Esophagus squamous epithelium (tissue), 5 donors: ENCODE measurements at regions not wholly inside any gene's neighbourhood (a gene's known extent, or its start where the extent isn't known, plus 50 kb on each side); places are given as distances from the start of the nearest gene placed in this dataset.

Experiments
- DNase-seq: peaks from one replicate; lab custom pipeline; 2025; lab: John Stamatoyannopoulos, UW
- H3K27ac ChIP-seq, 4 donors: fragments of 200-600 bp; sonication (generic); one replicate each; pipeline ENCODE4 v1.5.1; 2016 to 2019; ENCODE audit warnings: mild to moderate bottlenecking in 1 of 4
- H3K27me3 ChIP-seq, 4 donors: fragments of 200-600 bp; sonication (generic); 1 replicate in 3 of 4; 2 replicates in 1 of 4; pipeline versions ENCODE4 v1.5.1 to v1.6.0; 2017 to 2021; ENCODE audit warnings: antibody characterized with exemption in 1 of 4
- H3K36me3 ChIP-seq, 3 donors: fragments of 200-600 bp; sonication (generic); one replicate each; pipeline ENCODE4 v1.5.1; 2016 to 2019
- H3K4me1 ChIP-seq, 3 donors: fragments of 200-600 bp; sonication (generic); one replicate each; pipeline ENCODE4 v1.5.1; 2017 to 2019
- H3K4me3 ChIP-seq, 4 donors: fragments of 200-600 bp; sonication (generic); 1 replicate in 3 of 4; 2 replicates in 1 of 4; pipeline ENCODE4 v1.5.1; 2016 to 2019; ENCODE audit warnings: mild to moderate bottlenecking in 2 of 4, moderate library complexity in 1 of 4
- H3K9me3 ChIP-seq, 3 donors: fragments of 200-600 bp; sonication (generic); one replicate each; pipeline ENCODE4 v1.5.1; 2016 to 2019
- POLR2A ChIP-seq, 4 donors: fragments of 450-650 bp; IDR thresholded peaks; one replicate each; pipeline ENCODE4 v1.6.1; 2017; ENCODE audit warnings: antibody characterized with exemption in 4 of 4, mild to moderate bottlenecking in 4 of 4, moderate library complexity in 3 of 4
- WGBS, 2 donors: methylation state at CpG; one replicate each; pipeline ENCODE4 v1.1.5; 2018; 5-methylcytosine and 5-hydroxymethylcytosine counted together
- intact Hi-C: fragments of 100-400 bp; cut with DNase I; formaldehyde crosslinking; loops from one replicate; pipeline ENCODE4 v1.15.0; 2022
- TF ChIP-seq, protein P1 (sequence below), 6 experiments: fragments of 450-650 bp in 4 of 6; fragments of 200-600 bp in 2 of 6; sonication (generic) in 2 of 6; IDR thresholded peaks; one replicate each; pipeline ENCODE4 v1.5.1; 2016 to 2019; ENCODE audit warnings: antibody characterized with exemption in 6 of 6, mild to moderate bottlenecking in 4 of 6, moderate library complexity in 4 of 6
- donor health status: DM: yes; HTN: yes; CAD: no.

DNA sequence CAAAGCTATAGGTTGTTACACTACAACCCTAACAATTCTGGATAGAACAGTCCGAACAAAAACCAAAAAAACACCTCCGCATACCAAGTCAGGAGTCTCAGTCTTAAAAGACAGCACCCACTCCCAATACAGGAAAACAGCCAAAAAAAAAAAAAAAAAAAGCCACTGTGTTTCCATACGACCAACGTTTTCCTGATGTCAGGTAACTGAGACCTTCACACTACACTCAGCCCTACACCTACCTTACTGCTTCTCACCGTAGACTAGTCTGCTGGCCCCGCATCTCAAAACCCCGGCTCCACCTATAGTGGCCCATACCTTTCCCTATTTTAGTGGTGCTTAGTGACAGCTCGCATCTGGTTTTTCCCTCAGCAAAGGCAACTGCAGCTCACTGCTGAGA lies 339.5 kb upstream of the ADAMTS9 start:
- Histone ChIP-seq H3K27me3 (no peaks in the 10 kb centered on the region), H3K4me3 (no peak overlapping the region), H3K4me1 (no peaks in the 10 kb centered on the region), H3K9me3 (no peaks in the 10 kb centered on the region), H3K27ac (no peak overlapping the region), H3K36me3 (no peaks in the 10 kb centered on the region)
- WGBS, 2 donors, result 64 to 79% methylated on average over 8 of the region's 8 CpGs
- TF ChIP-seq, protein P1, sequence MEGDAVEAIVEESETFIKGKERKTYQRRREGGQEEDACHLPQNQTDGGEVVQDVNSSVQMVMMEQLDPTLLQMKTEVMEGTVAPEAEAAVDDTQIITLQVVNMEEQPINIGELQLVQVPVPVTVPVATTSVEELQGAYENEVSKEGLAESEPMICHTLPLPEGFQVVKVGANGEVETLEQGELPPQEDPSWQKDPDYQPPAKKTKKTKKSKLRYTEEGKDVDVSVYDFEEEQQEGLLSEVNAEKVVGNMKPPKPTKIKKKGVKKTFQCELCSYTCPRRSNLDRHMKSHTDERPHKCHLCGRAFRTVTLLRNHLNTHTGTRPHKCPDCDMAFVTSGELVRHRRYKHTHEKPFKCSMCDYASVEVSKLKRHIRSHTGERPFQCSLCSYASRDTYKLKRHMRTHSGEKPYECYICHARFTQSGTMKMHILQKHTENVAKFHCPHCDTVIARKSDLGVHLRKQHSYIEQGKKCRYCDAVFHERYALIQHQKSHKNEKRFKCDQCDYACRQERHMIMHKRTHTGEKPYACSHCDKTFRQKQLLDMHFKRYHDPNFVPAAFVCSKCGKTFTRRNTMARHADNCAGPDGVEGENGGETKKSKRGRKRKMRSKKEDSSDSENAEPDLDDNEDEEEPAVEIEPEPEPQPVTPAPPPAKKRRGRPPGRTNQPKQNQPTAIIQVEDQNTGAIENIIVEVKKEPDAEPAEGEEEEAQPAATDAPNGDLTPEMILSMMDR (IDR thresholded peaks at IDR 0.05), result no peak
- no peak for TF ChIP-seq POLR2A (IDR thresholded peaks at IDR 0.05)
- intact Hi-C loops, result no loop called here
- no peak for DNase-seq

DNA sequence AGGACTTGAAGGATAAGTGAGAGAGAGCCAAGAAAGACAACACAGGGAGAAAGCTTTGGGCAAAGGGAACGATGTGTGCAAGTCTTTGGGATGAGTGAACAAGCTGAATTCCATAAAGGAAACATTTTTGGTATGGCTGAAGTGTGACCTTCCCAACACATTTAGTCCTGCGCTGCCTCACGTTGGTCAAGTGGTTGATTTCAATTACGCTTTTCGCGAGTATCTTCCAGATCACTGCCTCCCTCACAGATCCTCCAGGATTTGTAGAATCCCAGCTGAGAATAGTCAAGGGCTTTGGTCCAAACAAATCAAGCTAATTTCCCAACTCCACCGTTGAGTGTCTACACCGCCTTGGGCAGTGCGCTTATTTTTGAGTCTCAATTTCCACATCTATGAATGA lies 338.4 kb upstream of the ADAMTS9 start:
- no peaks in the 10 kb centered on the region for H3K36me3 ChIP-seq
- intact Hi-C loops, result no loop called here
- H3K4me1 ChIP-seq, result no peaks in the 10 kb centered on the region
- H3K9me3 ChIP-seq, result no peaks in the 10 kb centered on the region
- no peak overlapping the region for H3K4me3 ChIP-seq
- TF ChIP-seq, protein P1 (IDR thresholded peaks at IDR 0.05), result no peak
- no peak for TF ChIP-seq POLR2A (IDR thresholded peaks at IDR 0.05)
- no peak for DNase-seq
- H3K27me3 ChIP-seq, result no peaks in the 10 kb centered on the region
- 87 to 89% methylated on average over 9 of the region's 9 CpGs for WGBS, 2 donors
- H3K27ac ChIP-seq, result no peak overlapping the region

DNA sequence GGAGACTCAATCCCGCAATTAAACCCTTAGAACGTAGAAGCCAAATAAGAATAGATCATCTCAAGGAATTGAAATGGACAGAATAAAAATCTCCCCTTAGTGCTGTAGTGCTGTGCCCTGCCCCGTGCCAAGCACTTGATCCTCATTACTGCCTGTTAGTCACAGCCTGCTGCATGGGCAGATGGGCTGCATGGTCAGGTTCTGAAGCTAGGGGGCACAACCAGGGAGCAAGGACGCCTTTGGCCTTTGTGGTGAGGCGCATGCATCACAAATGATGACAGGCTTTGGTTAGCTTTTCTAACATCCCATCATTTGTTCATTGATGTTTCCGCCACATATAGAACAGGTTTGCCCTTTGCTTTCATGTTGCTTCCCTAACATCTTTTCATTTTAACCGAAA lies 336.3 kb upstream of the ADAMTS9 start:
- intact Hi-C loops, result no loop called here
- 82 to 92% methylated on average over 7 of the region's 7 CpGs for WGBS, 2 donors
- DNase-seq, result no peak
- TF ChIP-seq, protein P1 (IDR thresholded peaks at IDR 0.05), result no peak
- Histone ChIP-seq H3K4me3 (no peak overlapping the region), H3K9me3 (no peaks in the 10 kb centered on the region), H3K36me3 (no peaks in the 10 kb centered on the region), H3K4me1 (peaks cover 0 to 8% (median 0%) of the 10 kb centered on the region in 3 donors), H3K27ac (no peak overlapping the region), H3K27me3 (no peaks in the 10 kb centered on the region)

DNA sequence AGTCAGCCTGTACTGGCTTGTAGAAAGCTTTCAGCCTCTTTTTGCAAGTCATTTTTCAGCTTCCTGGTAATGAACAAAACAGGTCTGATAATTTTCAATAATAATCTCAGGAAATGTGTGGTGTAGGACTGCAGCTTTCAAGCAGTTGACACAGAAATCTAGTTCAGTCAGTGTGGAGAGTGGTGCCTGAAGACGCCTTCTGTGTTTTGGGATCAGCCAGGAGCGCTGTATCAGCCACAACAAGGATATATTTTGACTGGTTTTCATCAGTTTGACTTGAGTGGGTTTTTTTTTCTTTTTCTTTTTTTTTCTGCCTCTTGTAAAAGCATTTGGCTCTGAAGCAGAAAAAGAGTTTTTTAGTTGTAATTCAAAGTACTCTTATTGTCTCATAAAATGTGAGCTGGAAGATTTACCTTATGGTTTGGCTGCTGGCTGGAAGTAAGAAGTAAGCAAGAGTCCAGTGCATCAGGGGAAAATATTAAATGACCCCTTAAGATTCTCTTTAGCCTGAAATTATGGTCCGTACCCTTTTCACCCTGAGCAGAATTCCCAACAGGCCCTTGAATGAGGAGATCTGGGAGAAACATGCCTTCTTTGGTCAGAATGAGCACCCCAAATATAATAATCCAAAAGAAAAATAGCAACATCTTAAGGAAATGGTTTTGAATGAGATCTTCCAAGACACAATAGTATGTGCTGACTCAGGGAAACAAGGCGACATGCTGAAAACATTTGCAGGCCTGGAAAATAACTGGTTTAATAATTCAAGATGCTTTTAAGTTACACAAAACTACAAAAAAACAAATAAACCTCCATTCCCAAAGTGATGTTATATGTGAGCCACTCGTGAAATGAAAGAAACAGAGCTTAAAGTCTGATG lies 332.7 kb upstream of the ADAMTS9 start:
- no peaks in the 10 kb centered on the region for H3K9me3 ChIP-seq
- no peaks in the 10 kb centered on the region for H3K27me3 ChIP-seq
- TF ChIP-seq POLR2A (IDR thresholded peaks at IDR 0.05), result no peak
- TF ChIP-seq, protein P1 (IDR thresholded peaks at IDR 0.05), result no peak
- no peak for DNase-seq
- 46 to 61% methylated on average over 5 of the region's 5 CpGs for WGBS, 2 donors
- H3K4me3 ChIP-seq, result no peak overlapping the region
- H3K36me3 ChIP-seq, result no peaks in the 10 kb centered on the region
- intact Hi-C loops, result no loop called here
- peak overlapping the region in 1 of 4 donors; percentile 9 for H3K27ac ChIP-seq
- peaks cover 0 to 8% (median 0%) of the 10 kb centered on the region in 3 donors for H3K4me1 ChIP-seq

DNA sequence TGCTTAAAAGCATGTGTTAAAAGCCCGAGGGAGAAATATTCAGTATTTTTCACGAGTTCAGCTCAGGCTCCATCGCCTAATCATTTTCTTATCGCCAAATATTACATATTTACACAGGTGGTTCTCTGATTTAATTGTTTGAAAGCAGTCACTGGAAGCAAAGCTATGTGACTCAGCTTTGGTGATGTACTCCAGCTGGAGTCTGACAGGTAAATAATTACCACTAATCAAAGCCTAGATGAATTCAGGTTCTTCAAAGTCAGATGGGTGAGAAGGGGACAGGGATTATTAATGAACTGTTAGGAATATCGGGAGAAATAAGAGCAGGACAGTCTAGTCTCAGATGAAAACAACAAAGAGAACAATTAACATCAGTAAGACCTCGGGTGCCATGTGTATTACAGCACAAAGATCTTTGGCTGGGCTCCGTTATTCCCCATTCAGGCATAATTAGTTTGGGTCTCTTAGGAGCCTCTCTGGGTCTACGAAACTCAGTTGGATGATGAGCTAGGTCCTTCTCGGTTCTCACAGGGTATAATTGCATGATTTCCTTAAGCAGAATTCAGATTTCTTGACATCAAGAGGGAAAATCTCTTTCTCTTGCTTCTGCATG lies 331.7 kb upstream of the ADAMTS9 start:
- Histone ChIP-seq H3K9me3 (no peaks in the 10 kb centered on the region), H3K27me3 (no peaks in the 10 kb centered on the region), H3K4me1 (peaks cover 0 to 8% (median 0%) of the 10 kb centered on the region in 3 donors), H3K36me3 (no peaks in the 10 kb centered on the region), H3K4me3 (no peak overlapping the region), H3K27ac (no peak overlapping the region)
- intact Hi-C loops, result no loop called here
- no peak for DNase-seq
- TF ChIP-seq, protein P1 (IDR thresholded peaks at IDR 0.05), result no peak
- no peak for TF ChIP-seq POLR2A (IDR thresholded peaks at IDR 0.05)
- 38 to 43% methylated on average over 9 of the region's 9 CpGs for WGBS, 2 donors
